ENCODE measurements at regions not wholly inside any gene's neighbourhood (a gene's known extent, or its start where the extent isn't known, plus 50 kb on each side); places are given as distances from the start of the nearest gene placed in this dataset.

GRCh38 chr2:150903461-150903860 is 358.2 kb downstream of the RBM43 start:
- TF ChIP-seq ZNF565 (CRISPR knock-in tag; conservative IDR thresholded peaks at IDR 0.05; ENCODE audit: low read depth) (no peak), ZNF70 (CRISPR knock-in tag; IDR thresholded peaks at IDR 0.05) (no peak)
